ENCODE measurements at regions not wholly inside any gene's neighbourhood (a gene's known extent, or its start where the extent isn't known, plus 50 kb on each side); places are given as distances from the start of the nearest gene placed in this dataset.

GRCh38 chr17:54220829-54221228 is 398.1 kb downstream of the KIF2B start:
- no peak for DNase-seq
- ATAC-seq, result no peak
- H3K4me3 ChIP-seq, result no peak overlapping the region
- no peaks in the 10 kb centered on the region for H3K36me3 ChIP-seq
- H3K27me3 ChIP-seq, result no peaks in the 10 kb centered on the region
- TF ChIP-seq CTCF (IDR thresholded peaks at IDR 0.05), result no peak
- no peaks in the 10 kb centered on the region for H3K4me1 ChIP-seq
- intact Hi-C loops (cut with DNase I), result no loop called here
- WGBS, 2 donors, result 64 to 65% methylated on average over 1 of the region's 1 CpG
- no peaks in the 10 kb centered on the region for H3K9me3 ChIP-seq
- H3K27ac ChIP-seq, result no peak overlapping the region

GRCh38 chr17:54221499-54221898 is 398.8 kb downstream of the KIF2B start:
- H3K9me3 ChIP-seq, result peaks cover 0 to under 1% (median 0%) of the 10 kb centered on the region in 11 donors
- ATAC-seq (no peak), DNase-seq (no peak)
- no peak overlapping the region for H3K4me3 ChIP-seq
- H3K4me1 ChIP-seq, result no peaks in the 10 kb centered on the region
- WGBS, 2 donors, result 38 to 44% methylated on average over 2 of the region's 2 CpGs
- no peak overlapping the region for H3K27ac ChIP-seq
- H3K27me3 ChIP-seq, result no peaks in the 10 kb centered on the region
- no peaks in the 10 kb centered on the region for H3K36me3 ChIP-seq
- no peak for TF ChIP-seq CTCF (IDR thresholded peaks at IDR 0.05)
- intact Hi-C loops (cut with DNase I), result no loop called here

GRCh38 chr17:54235571-54235970 is 412.8 kb downstream of the KIF2B start:
- Histone ChIP-seq H3K36me3 (no peaks in the 10 kb centered on the region), H3K4me3 (no peak overlapping the region), H3K9me3 (peaks cover 0 to 9% (median 0%) of the 10 kb centered on the region in 11 donors), H3K4me1 (no peaks in the 10 kb centered on the region), H3K27me3 (no peaks in the 10 kb centered on the region), H3K27ac (no peak overlapping the region)
- no peak for ATAC-seq
- WGBS, 2 donors, result 45 to 49% methylated on average over 4 of the region's 4 CpGs
- DNase-seq, result no peak
- intact Hi-C loops (cut with DNase I), result no loop called here
- TF ChIP-seq CTCF (IDR thresholded peaks at IDR 0.05), result no peak

GRCh38 chr17:54237911-54238515 is 415.3 kb downstream of the KIF2B start:
- Histone ChIP-seq H3K27ac (no peak overlapping the region), H3K4me3 (no peak overlapping the region), H3K36me3 (no peaks in the 10 kb centered on the region), H3K9me3 (peaks cover 0 to 23% (median 0%) of the 10 kb centered on the region in 11 donors), H3K27me3 (no peaks in the 10 kb centered on the region), H3K4me1 (no peaks in the 10 kb centered on the region)
- DNase-seq (no peak), ATAC-seq (no peak)
- intact Hi-C loops (cut with DNase I), result no loop called here
- TF ChIP-seq CTCF (IDR thresholded peaks at IDR 0.05), result no peak
- WGBS, 2 donors, result 58 to 59% methylated on average over 5 of the region's 5 CpGs

Measured in heart right ventricle (tissue), 16 donors.